GM12878 (cell line): ENCODE measurements at regions not wholly inside any gene's neighbourhood (a gene's known extent, or its start where the extent isn't known, plus 50 kb on each side); places are given as distances from the start of the nearest gene placed in this dataset.

Experiments used
- ATF2 ChIP-seq: IDR thresholded peaks from 2 replicates; pipeline ENCODE4 v1.6.1; 2012; ENCODE audit warnings: low read length, inconsistent platforms
- CBFB ChIP-seq: IDR thresholded peaks from 2 replicates; pipeline ENCODE4 v1.6.1; 2016; ENCODE audit warnings: antibody characterized with exemption, low read depth
- E2F4 ChIP-seq: IDR thresholded peaks from 2 replicates; pipeline ENCODE4 v1.6.1; 2012; ENCODE audit warnings: low read depth, low read length, improper control_type of control experiment
- HCFC1 ChIP-seq: fragments of 150-350 bp; IDR thresholded peaks from 2 replicates; pipeline ENCODE4 v1.6.1; 2014; ENCODE audit warnings: low read length
- IKZF1 ChIP-seq: fragments of 450-650 bp; conservative IDR thresholded peaks from 2 replicates; pipeline ENCODE4 v1.6.1; 2017; ENCODE audit warnings: antibody characterized with exemption, mild to moderate bottlenecking
- MYB ChIP-seq: fragments of 150-350 bp; IDR thresholded peaks from 2 replicates; pipeline ENCODE4 v1.6.1; 2014; ENCODE audit warnings: mild to moderate bottlenecking, low read depth, low read length, borderline replicate concordance
- RBBP5 ChIP-seq: fragments of 200-600 bp; sonication (generic); conservative IDR thresholded peaks from 2 replicates; pipeline ENCODE4 v1.6.1; 2016
- RELA ChIP-seq: fragments of 450-650 bp; IDR thresholded peaks from 2 replicates; pipeline ENCODE4 v1.8.0; 2014; ENCODE audit warnings: borderline replicate concordance; ENCODE audit not compliant: partially characterized antibody
- SIN3A ChIP-seq: IDR thresholded peaks from 2 replicates; pipeline ENCODE4 v1.6.1; 2012; ENCODE audit warnings: low read depth, low read length, improper control_type of control experiment
- YY1 ChIP-seq: IDR thresholded peaks from 2 replicates; pipeline ENCODE4 v1.6.1; 2011; ENCODE audit warnings: low read depth, mild to moderate bottlenecking, low read length
- ZSCAN29 ChIP-seq: fragments of 450-650 bp; IDR thresholded peaks from 2 replicates; pipeline ENCODE4 v1.6.1; 2017; ENCODE audit warnings: mild to moderate bottlenecking, moderate library complexity
- TF ChIP-seq, protein P1 (sequence below): fragments of 450-650 bp; IDR thresholded peaks from 2 replicates; pipeline ENCODE4 v1.6.1; 2017; ENCODE audit warnings: mild to moderate bottlenecking

GRCh38 chr1:90223401-90223800 lies 228.5 kb downstream of the ZNF326 start (continued):
- no peak for TF ChIP-seq IKZF1
- TF ChIP-seq ZSCAN29, result no peak
- no peak for TF ChIP-seq CBFB
- TF ChIP-seq MYB, result no peak
- TF ChIP-seq YY1, result no peak
- no peak for TF ChIP-seq ATF2
- no peak for TF ChIP-seq E2F4
- TF ChIP-seq RBBP5, result no peak
- no peak for TF ChIP-seq RELA
- no peak for TF ChIP-seq HCFC1
- TF ChIP-seq, protein P1, sequence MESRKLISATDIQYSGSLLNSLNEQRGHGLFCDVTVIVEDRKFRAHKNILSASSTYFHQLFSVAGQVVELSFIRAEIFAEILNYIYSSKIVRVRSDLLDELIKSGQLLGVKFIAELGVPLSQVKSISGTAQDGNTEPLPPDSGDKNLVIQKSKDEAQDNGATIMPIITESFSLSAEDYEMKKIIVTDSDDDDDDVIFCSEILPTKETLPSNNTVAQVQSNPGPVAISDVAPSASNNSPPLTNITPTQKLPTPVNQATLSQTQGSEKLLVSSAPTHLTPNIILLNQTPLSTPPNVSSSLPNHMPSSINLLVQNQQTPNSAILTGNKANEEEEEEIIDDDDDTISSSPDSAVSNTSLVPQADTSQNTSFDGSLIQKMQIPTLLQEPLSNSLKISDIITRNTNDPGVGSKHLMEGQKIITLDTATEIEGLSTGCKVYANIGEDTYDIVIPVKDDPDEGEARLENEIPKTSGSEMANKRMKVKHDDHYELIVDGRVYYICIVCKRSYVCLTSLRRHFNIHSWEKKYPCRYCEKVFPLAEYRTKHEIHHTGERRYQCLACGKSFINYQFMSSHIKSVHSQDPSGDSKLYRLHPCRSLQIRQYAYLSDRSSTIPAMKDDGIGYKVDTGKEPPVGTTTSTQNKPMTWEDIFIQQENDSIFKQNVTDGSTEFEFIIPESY, result no peak
- TF ChIP-seq SIN3A, result no peak
